SK-N-SH (cell line): ENCODE measurements at regions not wholly inside any gene's neighbourhood (a gene's known extent, or its start where the extent isn't known, plus 50 kb on each side); places are given as distances from the start of the nearest gene placed in this dataset.
"Not testable (repeated sequence)": the region's sequence is repeated elsewhere in the genome, so short reads cannot be mapped to it uniquely, and the experiment has no call there.

Experiments used
- CTCF ChIP-seq: fragments of 200-600 bp; sonication (generic); IDR thresholded peaks from 2 replicates; pipeline ENCODE4 v1.6.1; 2017; ENCODE audit warnings: antibody characterized with exemption, mild to moderate bottlenecking, moderate library complexity
- REST ChIP-seq: IDR thresholded peaks from 2 replicates; pipeline ENCODE4 v1.6.1; 2012; ENCODE audit warnings: mild to moderate bottlenecking, low read depth, low read length, moderate library complexity
- RFX5 ChIP-seq: IDR thresholded peaks from 2 replicates; pipeline ENCODE4 v1.6.1; 2012; ENCODE audit warnings: mild to moderate bottlenecking, improper control_type of control experiment, low read length

DNA sequence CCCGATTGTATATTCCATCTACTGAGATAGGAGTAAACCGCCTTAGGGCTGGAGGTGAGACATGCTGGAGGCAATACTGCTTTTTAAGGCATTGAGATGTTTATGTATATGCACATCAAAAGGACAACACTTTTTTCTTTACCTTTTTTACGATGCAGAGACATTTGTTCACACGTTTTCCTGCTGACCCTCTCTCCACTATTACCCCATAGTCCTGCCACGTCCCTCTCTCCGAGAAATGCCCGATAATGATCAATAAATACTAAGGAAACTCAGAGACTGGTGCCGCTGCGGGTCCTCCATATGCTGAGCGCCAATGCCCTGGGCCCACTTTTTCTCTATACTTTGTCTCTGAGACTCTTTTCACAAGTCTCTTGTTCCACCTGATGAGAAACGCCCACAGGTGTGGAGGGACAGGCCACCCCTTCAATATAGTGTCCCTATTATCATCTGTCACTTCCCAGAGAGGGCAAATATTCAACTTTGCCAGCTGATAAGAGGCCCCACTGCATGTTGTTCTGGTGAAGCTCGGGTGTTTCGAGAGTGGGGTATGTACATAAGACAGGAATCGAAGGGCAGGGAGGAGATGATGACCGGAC, 4203.5 kb upstream of the OR11H1 start:
- TF ChIP-seq REST, RFX5, CTCF: not testable (repeated sequence)
